IPS-NIHi7 (cell line): ENCODE measurements at regions not wholly inside any gene's neighbourhood (a gene's known extent, or its start where the extent isn't known, plus 50 kb on each side); places are given as distances from the start of the nearest gene placed in this dataset.

Source experiments
- DNase-seq: peaks from one replicate; pipeline ENCODE4 v3.0.0; 2012; ENCODE audit warnings: mixed read lengths; ENCODE audit errors: extremely low spot score

- no peak for DNase-seq
These were observed 166.7 kb upstream of the SYT1 start for GRCh38 chr12:78697817-78698415.

GRCh38 chr12:78698747-78699146, 165.8 kb upstream of the SYT1 start:
- DNase-seq: no peak

- no peak for DNase-seq
These were observed 164.0 kb upstream of the SYT1 start for GRCh38 chr12:78700565-78700964.

GRCh38 chr12:78703820-78704525, 160.6 kb upstream of the SYT1 start:
- DNase-seq: no peak

- no peak for DNase-seq
These were observed 152.6 kb upstream of the SYT1 start for GRCh38 chr12:78711954-78712353.

GRCh38 chr12:78712834-78713481, 151.6 kb upstream of the SYT1 start:
- DNase-seq: peak; percentile 14

- no peak for DNase-seq
These were observed 144.9 kb upstream of the SYT1 start for GRCh38 chr12:78719721-78720120.

- no peak for DNase-seq
These were observed 142.7 kb upstream of the SYT1 start for GRCh38 chr12:78721906-78722305.

GRCh38 chr12:78725033-78725432, 139.5 kb upstream of the SYT1 start:
- DNase-seq: no peak

- DNase-seq: no peak
These were observed 138.5 kb upstream of the SYT1 start for GRCh38 chr12:78725951-78726580.

- no peak for DNase-seq
These were observed 137.7 kb upstream of the SYT1 start for GRCh38 chr12:78726854-78727253.

- DNase-seq: no peak
These were observed 132.1 kb upstream of the SYT1 start for GRCh38 chr12:78732481-78732880.

- DNase-seq: no peak
These were observed 124.9 kb upstream of the SYT1 start for GRCh38 chr12:78739653-78740052.

- DNase-seq: no peak
These were observed 118.6 kb upstream of the SYT1 start for GRCh38 chr12:78746001-78746400.

GRCh38 chr12:78753058-78753457, 111.5 kb upstream of the SYT1 start:
- no peak for DNase-seq

- no peak for DNase-seq
These were observed 107.6 kb upstream of the SYT1 start for GRCh38 chr12:78756936-78757335.

- no peak for DNase-seq
These were observed 105.2 kb upstream of the SYT1 start for GRCh38 chr12:78759367-78759766.

GRCh38 chr12:78760906-78761305, 103.7 kb upstream of the SYT1 start:
- no peak for DNase-seq

GRCh38 chr12:78764913-78765312, 99.7 kb upstream of the SYT1 start:
- no peak for DNase-seq

GRCh38 chr12:78767264-78767981, 97.2 kb upstream of the SYT1 start:
- no peak for DNase-seq

GRCh38 chr12:78778339-78778738, 86.2 kb upstream of the SYT1 start:
- no peak for DNase-seq

GRCh38 chr12:78787576-78787975, 77.0 kb upstream of the SYT1 start:
- DNase-seq: no peak
